Psoas muscle (tissue), 7 donors: ENCODE measurements at regions not wholly inside any gene's neighbourhood (a gene's known extent, or its start where the extent isn't known, plus 50 kb on each side); places are given as distances from the start of the nearest gene placed in this dataset.

Source experiments
- ATAC-seq, 4 donors: fragments of 200-7000 bp; cut with Tn5 transposase; one replicate each; pipeline ENCODE4 v1.9.1; 2020; ENCODE audit warnings: moderate library complexity in 3 of 4, mild to moderate bottlenecking in 2 of 4
- DNase-seq, 2 donors: peaks; one replicate each; pipeline ENCODE4 v3.0.0-alpha.2; 2020
- H3K27ac ChIP-seq: fragments of 200-600 bp; one replicate; pipeline ENCODE4 v1.8.0; 2022
- H3K27me3 ChIP-seq, 3 donors: fragments of 200-600 bp in 1 of 3; one replicate each; pipeline versions ENCODE4 v1.6.1 to v1.8.0; 2013 to 2022; ENCODE audit warnings: low read length in 2 of 3, mild to moderate bottlenecking in 2 of 3, moderate library complexity in 1 of 3; ENCODE audit not compliant: insufficient read depth in 3 of 3
- H3K36me3 ChIP-seq, 2 donors: fragments of 200-600 bp in 1 of 2; one replicate each; pipeline versions ENCODE4 v1.6.1 to v1.8.0; 2013 to 2022; ENCODE audit warnings: low read depth in 1 of 2, mild to moderate bottlenecking in 1 of 2, moderate library complexity in 1 of 2; ENCODE audit not compliant: insufficient read depth in 1 of 2
- H3K4me1 ChIP-seq: fragments of 200-600 bp; one replicate; pipeline ENCODE4 v1.8.0; 2022
- H3K4me3 ChIP-seq: fragments of 200-600 bp; one replicate; pipeline ENCODE4 v1.8.0; 2022; ENCODE audit warnings: mild to moderate bottlenecking
- H3K9me3 ChIP-seq: fragments of 200-600 bp; one replicate; pipeline ENCODE4 v1.8.0; 2022
- CTCF ChIP-seq: fragments of 200-600 bp; IDR thresholded peaks from one replicate; pipeline ENCODE4 v1.8.0; 2022; ENCODE audit warnings: antibody characterized with exemption
- WGBS, 3 donors: extraction: QIAGEN DNeasy Blood & Tissue Kit; methylation state at CpG; one replicate each; pipeline versions ENCODE4 v1.1.6 to v1.1.7; 2013; 5-methylcytosine and 5-hydroxymethylcytosine counted together
- intact Hi-C, 2 donors: fragments of 100-400 bp; cut with DNase I; formaldehyde crosslinking; loops; one replicate each; pipeline versions ENCODE4 v1.11.0 to v1.14.2; 2022
- donor health status: healthy with polysubstance abuse.
- donor health status: DM: no; HTN: no; CAD: no; lungs with moderate emphysema.
- donor health status: Bipolar disorder and iron deficiency.
- donor health status: healthy.
- donor health status: DM: yes; HTN: yes; CAD: no.
- donor health status: DM: no; HTN: no; CAD: no.
- donor health status: DM: yes; HTN: yes; CAD: no.

- H3K9me3 ChIP-seq, result no peaks in the 10 kb centered on the region
- no peak overlapping the region for H3K4me3 ChIP-seq
- no peaks in the 10 kb centered on the region for H3K27me3 ChIP-seq
- no peaks in the 10 kb centered on the region for H3K4me1 ChIP-seq
- H3K36me3 ChIP-seq, result no peaks in the 10 kb centered on the region
- WGBS, 3 donors, result 86 to 88% (median 87%) methylated on average over 2 of the region's 2 CpGs
- ATAC-seq (no peak), DNase-seq (no peak)
- no peak overlapping the region for H3K27ac ChIP-seq
- intact Hi-C loops, result no loop called here
- no peak for TF ChIP-seq CTCF
Measured at GRCh38 chr13:55538424-55538823, 1602.3 kb upstream of the PRR20A start.

DNA sequence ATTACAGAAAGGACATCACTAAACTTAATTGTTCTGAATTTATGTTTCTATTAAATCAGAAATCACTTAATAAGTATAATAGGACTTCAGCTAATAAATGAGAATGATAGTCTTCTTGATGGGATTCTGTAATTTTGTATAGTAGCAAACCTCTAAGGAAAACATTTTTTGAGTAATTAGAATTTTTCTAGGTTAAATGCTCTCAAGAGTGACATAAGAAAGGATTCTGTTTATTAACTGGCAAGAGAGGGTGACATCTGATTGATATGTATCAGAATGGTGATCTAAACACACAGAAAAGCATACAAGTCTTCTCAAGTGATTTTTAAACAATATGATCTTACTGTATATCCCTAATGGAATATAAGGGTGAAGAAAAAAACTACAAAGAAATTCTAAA is 1597.7 kb upstream of the PRR20A start:
- intact Hi-C loops, result no loop called here
- no peak overlapping the region for H3K27ac ChIP-seq
- no peak for ATAC-seq
- no peaks in the 10 kb centered on the region for H3K4me1 ChIP-seq
- no peak overlapping the region for H3K4me3 ChIP-seq
- TF ChIP-seq CTCF, result no peak
- no peaks in the 10 kb centered on the region for H3K36me3 ChIP-seq
- DNase-seq, result no peak
- no peaks in the 10 kb centered on the region for H3K9me3 ChIP-seq
- no peaks in the 10 kb centered on the region for H3K27me3 ChIP-seq

- H3K4me3 ChIP-seq, result no peak overlapping the region
- H3K27me3 ChIP-seq, result no peaks in the 10 kb centered on the region
- TF ChIP-seq CTCF, result no peak
- ATAC-seq (no peak), DNase-seq (no peak)
- H3K9me3 ChIP-seq, result no peaks in the 10 kb centered on the region
- H3K27ac ChIP-seq, result no peak overlapping the region
- intact Hi-C loops, result no loop called here
- no peaks in the 10 kb centered on the region for H3K4me1 ChIP-seq
- no peaks in the 10 kb centered on the region for H3K36me3 ChIP-seq
Measured at GRCh38 chr13:55550624-55551023, 1590.1 kb upstream of the PRR20A start.

DNA sequence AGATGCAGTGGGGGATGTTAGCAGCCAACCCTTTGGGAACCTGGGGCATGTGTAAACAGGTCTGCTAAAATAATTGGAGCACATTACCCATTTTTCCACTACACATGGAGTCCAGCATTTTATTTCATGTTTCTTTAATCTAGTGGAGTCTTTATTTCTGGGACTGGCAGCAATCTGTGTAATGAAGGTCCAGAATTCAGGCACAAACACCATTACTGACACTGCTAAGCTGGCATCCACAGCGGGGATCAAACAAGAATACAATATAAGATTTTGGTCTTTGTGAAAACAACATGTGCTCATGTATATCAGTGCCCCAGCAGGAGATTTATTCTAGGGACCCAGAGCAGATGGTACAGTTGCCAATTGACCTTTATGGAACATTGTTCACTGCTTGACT is 1587.0 kb upstream of the PRR20A start:
- H3K9me3 ChIP-seq, result no peaks in the 10 kb centered on the region
- no peaks in the 10 kb centered on the region for H3K27me3 ChIP-seq
- WGBS, 3 donors, result 84 to 86% (median 84%) methylated on average over 1 of the region's 1 CpG
- H3K4me1 ChIP-seq, result no peaks in the 10 kb centered on the region
- intact Hi-C loops, result no loop called here
- no peak overlapping the region for H3K4me3 ChIP-seq
- ATAC-seq (no peak), DNase-seq (no peak)
- TF ChIP-seq CTCF, result no peak
- no peak overlapping the region for H3K27ac ChIP-seq
- H3K36me3 ChIP-seq, result no peaks in the 10 kb centered on the region

GRCh38 chr13:55554741-55555140 is 1586.0 kb upstream of the PRR20A start:
- Histone ChIP-seq H3K27me3 (no peaks in the 10 kb centered on the region), H3K9me3 (no peaks in the 10 kb centered on the region), H3K27ac (no peak overlapping the region), H3K4me1 (no peaks in the 10 kb centered on the region), H3K36me3 (no peaks in the 10 kb centered on the region), H3K4me3 (no peak overlapping the region)
- ATAC-seq (no peak), DNase-seq (no peak)
- TF ChIP-seq CTCF, result no peak
- intact Hi-C loops, result no loop called here
- 82 to 91% (median 90%) methylated on average over 1 of the region's 1 CpG for WGBS, 3 donors
